ENCODE measurements at regions not wholly inside any gene's neighbourhood (a gene's known extent, or its start where the extent isn't known, plus 50 kb on each side); places are given as distances from the start of the nearest gene placed in this dataset.

- no peak for DNase-seq
Measured at GRCh38 chr4:125828346-125828745, 513.6 kb downstream of the FAT4 start.

- no peak for DNase-seq
Measured at GRCh38 chr4:125832161-125832560, 517.4 kb downstream of the FAT4 start.

- DNase-seq: no peak
Measured at GRCh38 chr4:125836597-125837195, 521.9 kb downstream of the FAT4 start.

- no peak for DNase-seq
Measured at GRCh38 chr4:125837493-125838201, 522.9 kb downstream of the FAT4 start.

- DNase-seq: no peak
Measured at GRCh38 chr4:125838202-125838601, 523.4 kb downstream of the FAT4 start.

- DNase-seq: no peak
Measured at GRCh38 chr4:125838924-125839323, 524.2 kb downstream of the FAT4 start.

GRCh38 chr4:125843947-125844346, 529.2 kb downstream of the FAT4 start:
- DNase-seq: no peak

GRCh38 chr4:125847518-125847917, 532.8 kb downstream of the FAT4 start:
- DNase-seq: no peak

GRCh38 chr4:125849869-125850268, 535.1 kb downstream of the FAT4 start:
- no peak for DNase-seq

- no peak for DNase-seq
Measured at GRCh38 chr4:125891597-125892258, 577.0 kb downstream of the FAT4 start.

- DNase-seq: no peak
Measured at GRCh38 chr4:125904802-125905201, 590.0 kb downstream of the FAT4 start.

GRCh38 chr4:125911058-125911457, 596.3 kb downstream of the FAT4 start:
- DNase-seq: no peak

- no peak for DNase-seq
Measured at GRCh38 chr4:125911481-125911880, 596.7 kb downstream of the FAT4 start.

- no peak for DNase-seq
Measured at GRCh38 chr4:125917559-125917958, 602.8 kb downstream of the FAT4 start.

GRCh38 chr4:125928652-125929051, 613.9 kb downstream of the FAT4 start:
- DNase-seq: no peak

GRCh38 chr4:125938541-125938940, 623.8 kb downstream of the FAT4 start:
- DNase-seq: no peak

GRCh38 chr4:125940426-125940825, 625.7 kb downstream of the FAT4 start:
- DNase-seq: no peak

GRCh38 chr4:125944966-125945365, 630.2 kb downstream of the FAT4 start:
- DNase-seq: no peak

GRCh38 chr4:125948021-125948420, 633.3 kb downstream of the FAT4 start:
- no peak for DNase-seq

- DNase-seq: no peak
Measured at GRCh38 chr4:125951261-125951887, 636.6 kb downstream of the FAT4 start.

- DNase-seq: no peak
Measured at GRCh38 chr4:125952631-125953030, 637.9 kb downstream of the FAT4 start.

- DNase-seq: no peak
Measured at GRCh38 chr4:125956276-125956675, 641.5 kb downstream of the FAT4 start.

GRCh38 chr4:125958519-125958918, 643.8 kb downstream of the FAT4 start:
- DNase-seq: no peak

GRCh38 chr4:125961626-125962025, 646.9 kb downstream of the FAT4 start:
- no peak for DNase-seq
